HCT116 (cell line): ENCODE measurements at regions not wholly inside any gene's neighbourhood (a gene's known extent, or its start where the extent isn't known, plus 50 kb on each side); places are given as distances from the start of the nearest gene placed in this dataset.

Experiments used
- CEBPB ChIP-seq: IDR thresholded peaks from 2 replicates; pipeline ENCODE4 v1.6.1; 2012; ENCODE audit warnings: low read depth
- POLR2A ChIP-seq: IDR thresholded peaks from 2 replicates; pipeline ENCODE4 v1.7.0; 2011; ENCODE audit warnings: borderline replicate concordance; ENCODE audit not compliant: insufficient read depth, insufficient read length; ENCODE audit errors: extremely low read depth
- RAD21 ChIP-seq: IDR thresholded peaks from 2 replicates; pipeline ENCODE4 v1.6.1; 2012; ENCODE audit warnings: low read depth, mild to moderate bottlenecking
- YY1 ChIP-seq: IDR thresholded peaks from 2 replicates; pipeline ENCODE4 v1.6.1; 2011; ENCODE audit warnings: low read length, low read depth, moderate library complexity, mild to moderate bottlenecking; ENCODE audit not compliant: insufficient replicate concordance; ENCODE audit errors: extremely low read depth
- ZNF274 ChIP-seq: fragments of 200-500 bp; sonication (Bioruptor generic); IDR thresholded peaks from 2 replicates; pipeline ENCODE4 v1.6.1; 2014; ENCODE audit warnings: mild to moderate bottlenecking, low read depth, low read length, inconsistent platforms
- TF ChIP-seq, protein P1 (sequence below), 3 experiments: fragments of 200-600 bp in 1 of 3; sonication (generic) in 1 of 3; IDR thresholded peaks in 2 of 3; conservative IDR thresholded peaks in 1 of 3; 2 replicates each; pipeline ENCODE4 v1.5.1; 2012 to 2017; ENCODE audit warnings: low read depth in 2 of 3, low read length in 2 of 3, antibody characterized with exemption in 1 of 3, borderline replicate concordance in 1 of 3, control low read depth in 1 of 3, mild to moderate bottlenecking in 1 of 3, mixed read lengths in 1 of 3, mixed run types in 1 of 3, moderate library complexity in 1 of 3; ENCODE audit not compliant: insufficient read depth in 1 of 3

DNA sequence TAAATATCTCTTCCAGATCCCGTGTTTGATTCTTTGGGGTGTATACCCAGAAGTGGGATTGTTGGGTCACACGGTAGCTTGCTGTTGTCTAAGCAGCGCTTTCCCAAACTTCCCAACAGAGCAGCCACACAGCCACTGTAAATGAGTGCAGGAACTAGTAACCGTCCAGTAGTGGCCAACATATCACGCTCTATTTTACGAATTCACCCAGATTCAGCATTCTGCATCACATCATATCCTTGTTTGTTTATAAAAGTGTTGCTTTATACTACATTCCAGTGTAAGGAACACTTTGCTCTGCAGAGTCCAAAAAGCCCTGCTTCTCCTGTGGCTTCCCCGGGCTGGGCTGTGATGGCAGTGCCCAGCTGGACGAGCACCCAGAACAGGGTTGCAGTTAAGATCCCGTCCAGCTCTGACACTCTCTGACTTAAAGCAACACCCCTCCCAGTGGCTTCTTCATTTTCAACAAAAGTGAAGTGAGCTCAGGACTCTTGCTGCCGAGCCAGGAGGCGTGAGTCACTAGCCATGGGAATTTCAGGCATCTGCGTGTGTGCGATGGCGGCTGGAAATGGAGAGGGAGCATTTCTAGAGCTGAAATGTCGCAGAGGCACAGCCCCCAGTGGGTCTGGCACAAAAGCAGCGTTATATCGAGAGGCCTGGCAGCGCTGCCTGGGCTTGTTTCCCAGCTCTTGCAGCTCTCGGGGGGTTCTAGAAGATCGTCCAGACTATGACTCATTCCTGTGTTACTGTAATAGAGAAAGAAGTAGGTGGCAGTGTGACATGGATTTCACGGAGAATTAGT lies 216.3 kb upstream of the ECI2 start:
- TF ChIP-seq, protein P1, sequence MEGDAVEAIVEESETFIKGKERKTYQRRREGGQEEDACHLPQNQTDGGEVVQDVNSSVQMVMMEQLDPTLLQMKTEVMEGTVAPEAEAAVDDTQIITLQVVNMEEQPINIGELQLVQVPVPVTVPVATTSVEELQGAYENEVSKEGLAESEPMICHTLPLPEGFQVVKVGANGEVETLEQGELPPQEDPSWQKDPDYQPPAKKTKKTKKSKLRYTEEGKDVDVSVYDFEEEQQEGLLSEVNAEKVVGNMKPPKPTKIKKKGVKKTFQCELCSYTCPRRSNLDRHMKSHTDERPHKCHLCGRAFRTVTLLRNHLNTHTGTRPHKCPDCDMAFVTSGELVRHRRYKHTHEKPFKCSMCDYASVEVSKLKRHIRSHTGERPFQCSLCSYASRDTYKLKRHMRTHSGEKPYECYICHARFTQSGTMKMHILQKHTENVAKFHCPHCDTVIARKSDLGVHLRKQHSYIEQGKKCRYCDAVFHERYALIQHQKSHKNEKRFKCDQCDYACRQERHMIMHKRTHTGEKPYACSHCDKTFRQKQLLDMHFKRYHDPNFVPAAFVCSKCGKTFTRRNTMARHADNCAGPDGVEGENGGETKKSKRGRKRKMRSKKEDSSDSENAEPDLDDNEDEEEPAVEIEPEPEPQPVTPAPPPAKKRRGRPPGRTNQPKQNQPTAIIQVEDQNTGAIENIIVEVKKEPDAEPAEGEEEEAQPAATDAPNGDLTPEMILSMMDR (IDR thresholded peaks at IDR 0.05 in 2 of 3, conservative IDR thresholded peaks at IDR 0.05 in 1 of 3; ENCODE audit: borderline replicate concordance in 1 of 3, insufficient read depth in 1 of 3, low read depth in 2 of 3, low read length in 2 of 3) = no peak
- 0 out of 2 replicates have a peak, but pooled peaks have one; percentile 30 for TF ChIP-seq CEBPB
- TF ChIP-seq RAD21 = no peak; the same call in 1 of the 2 replicates
- peak; percentile 34 for TF ChIP-seq YY1
- TF ChIP-seq POLR2A = no peak
- TF ChIP-seq ZNF274 = no peak
